CD4-positive, alpha-beta T cell treated with Interleukin-1 beta for 1 hour (primary cell): ENCODE measurements at regions not wholly inside any gene's neighbourhood (a gene's known extent, or its start where the extent isn't known, plus 50 kb on each side); places are given as distances from the start of the nearest gene placed in this dataset.
"Not testable (repeated sequence)": the region's sequence is repeated elsewhere in the genome, so short reads cannot be mapped to it uniquely, and the experiment has no call there.

Source experiments
- DNase-seq, 2 donors: peaks; one replicate each; pipeline ENCODE4 v3.0.0-alpha.2; 2020 to 2022

GRCh38 chr6:137545073-137545472 is 50.9 kb upstream of the OLIG3 start:
- no peak for DNase-seq

DNA sequence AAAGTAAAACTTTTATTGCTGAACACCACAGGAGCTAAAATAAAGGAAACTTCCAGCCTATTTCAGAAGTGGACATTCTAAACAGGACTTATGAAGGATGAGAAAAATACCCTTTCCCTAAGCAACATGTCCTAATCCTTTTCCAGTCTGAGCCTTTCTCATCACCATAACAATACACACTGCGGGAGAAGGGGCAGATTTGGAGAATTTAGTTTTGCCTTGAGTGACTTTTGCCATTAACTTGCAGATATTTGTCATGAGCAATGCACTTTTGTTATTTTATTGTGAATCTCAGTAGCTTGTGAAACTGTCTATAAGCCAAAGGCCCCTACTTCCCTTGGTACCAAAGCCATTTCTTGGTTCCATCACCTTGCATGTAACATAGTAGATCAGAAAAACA is 53.0 kb upstream of the OLIG3 start:
- no peak for DNase-seq

DNA sequence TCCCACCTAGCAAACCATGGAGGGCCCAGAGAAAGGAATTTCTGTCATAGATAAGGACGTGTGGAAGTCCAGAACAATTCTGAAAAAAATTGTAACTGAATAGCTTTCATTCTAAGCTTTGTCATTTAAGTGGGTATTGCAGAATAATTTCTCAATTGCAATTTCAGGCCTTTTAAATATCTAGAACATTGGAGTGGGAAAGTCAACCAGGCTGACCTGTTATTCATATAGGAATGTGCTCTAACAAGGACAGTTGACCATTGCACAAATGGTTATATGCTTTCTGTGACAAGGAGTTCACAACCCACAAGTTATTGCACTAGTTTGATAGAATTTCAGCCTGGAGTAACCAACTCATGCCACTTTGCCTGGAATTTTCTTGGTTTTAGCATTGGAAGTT is 53.4 kb upstream of the OLIG3 start:
- no peak for DNase-seq

DNA sequence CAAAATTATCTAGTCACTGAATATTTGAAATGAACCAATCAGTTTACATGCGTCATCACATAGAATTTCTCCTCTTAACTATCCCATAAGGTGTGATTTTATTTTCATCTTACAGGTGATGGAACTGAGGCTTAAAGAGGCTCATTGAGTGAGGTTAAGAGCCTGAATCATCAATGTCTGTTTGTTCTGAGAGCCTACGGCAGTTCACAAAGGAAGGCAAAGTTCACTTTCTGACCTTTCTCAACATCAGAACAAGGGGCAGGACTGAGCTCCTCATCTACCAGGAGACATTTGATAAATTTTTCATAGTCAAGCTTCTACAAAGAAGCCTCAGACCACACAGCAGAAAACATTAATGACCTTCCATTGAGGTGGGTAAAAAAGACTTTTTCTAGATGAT is 54.9 kb upstream of the OLIG3 start:
- DNase-seq: no peak

GRCh38 chr6:137550535-137550934 is 56.3 kb upstream of the OLIG3 start:
- DNase-seq: no peak

- DNase-seq: no peak
Observed at GRCh38 chr6:137552146-137552545, 58.0 kb upstream of the OLIG3 start.

GRCh38 chr6:137552809-137553208 is 58.6 kb upstream of the OLIG3 start:
- no peak for DNase-seq

GRCh38 chr6:137559521-137560183 is 65.5 kb upstream of the OLIG3 start:
- DNase-seq: peak; percentile 34 to 67

DNA sequence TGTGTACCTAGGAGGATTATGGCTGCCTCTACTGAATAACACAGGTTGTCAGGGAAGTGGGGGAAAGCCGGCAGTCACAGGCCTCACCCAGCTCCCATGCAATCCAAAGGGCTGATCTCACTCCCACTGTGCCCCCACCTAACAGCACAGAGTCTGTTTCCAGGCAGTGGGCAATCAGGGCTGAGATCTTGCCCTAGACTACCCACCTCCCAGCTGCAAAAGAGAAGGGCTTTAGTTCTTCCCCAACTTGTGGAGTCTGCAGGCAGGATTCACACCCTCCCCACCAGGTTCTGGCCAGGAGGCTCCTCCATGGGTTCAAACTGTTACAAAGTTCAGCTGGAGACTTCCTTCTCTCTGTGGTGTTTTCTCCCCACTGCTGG is 66.0 kb upstream of the OLIG3 start:
- DNase-seq: no peak

DNA sequence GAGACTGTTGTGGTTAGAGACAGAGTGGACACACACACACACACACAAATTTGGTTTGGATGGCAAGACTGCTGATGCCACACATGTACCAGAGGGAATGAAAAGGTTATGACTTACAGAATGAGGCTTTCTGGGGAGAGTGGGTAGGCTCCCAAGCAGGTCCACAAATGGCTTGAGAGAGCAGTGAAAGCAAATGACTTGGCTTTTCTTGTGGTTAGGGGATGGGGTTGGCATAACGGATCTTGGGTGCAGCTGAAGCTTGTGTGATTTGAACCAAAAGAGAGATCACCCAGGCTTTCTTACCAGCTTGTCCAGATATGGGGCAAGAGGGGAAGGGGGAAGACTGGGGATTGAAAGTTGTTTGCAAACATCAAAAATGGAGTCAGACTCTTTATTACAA is 73.9 kb upstream of the OLIG3 start:
- no peak for DNase-seq

GRCh38 chr6:137570393-137570792 is 76.2 kb upstream of the OLIG3 start:
- DNase-seq: no peak

DNA sequence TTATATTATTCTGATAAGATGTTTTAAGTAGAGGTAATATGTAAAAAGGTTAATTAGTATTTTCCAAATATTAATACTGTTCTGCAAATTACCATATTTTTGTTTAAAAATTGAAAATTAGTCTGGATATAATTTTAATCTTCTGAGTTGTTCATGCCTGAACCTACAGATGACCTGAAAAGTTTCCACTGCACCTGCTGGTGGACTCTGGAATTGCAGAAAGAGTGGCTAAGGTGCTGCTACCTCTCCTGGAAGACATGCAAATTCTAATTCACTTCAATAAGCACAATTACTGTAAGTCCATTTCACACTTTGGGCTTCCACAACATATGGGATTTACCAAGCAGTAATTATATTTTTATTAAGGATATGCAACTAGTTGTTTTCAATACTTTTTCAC is 77.7 kb upstream of the OLIG3 start:
- peak; percentile 43 to 64 for DNase-seq

GRCh38 chr6:137573739-137574138 is 79.5 kb upstream of the OLIG3 start:
- no peak for DNase-seq

- no peak for DNase-seq
Observed at GRCh38 chr6:137579612-137580011, 85.4 kb upstream of the OLIG3 start.

GRCh38 chr6:137581019-137581707 is 87.0 kb upstream of the OLIG3 start:
- DNase-seq: no peak

DNA sequence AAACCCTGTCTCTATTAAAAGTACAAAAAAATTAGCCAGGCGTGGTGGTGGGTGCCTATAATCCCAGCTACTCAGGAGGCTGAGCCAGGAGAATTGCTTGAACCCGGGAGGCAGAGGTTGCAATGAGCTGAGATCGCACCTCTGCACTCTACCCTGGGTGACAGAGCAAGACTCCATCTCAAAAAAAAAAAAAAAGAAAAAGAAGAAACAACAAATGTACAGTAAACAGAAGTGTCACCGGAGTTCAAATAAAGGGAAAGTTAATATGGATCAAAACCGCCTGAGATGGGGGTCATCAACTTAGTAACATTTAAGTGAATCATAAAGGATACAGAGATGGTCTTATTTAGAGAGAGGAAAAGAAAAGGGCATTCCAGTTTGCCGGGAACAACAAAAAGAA is 89.3 kb upstream of the OLIG3 start:
- DNase-seq: not testable (repeated sequence)

DNA sequence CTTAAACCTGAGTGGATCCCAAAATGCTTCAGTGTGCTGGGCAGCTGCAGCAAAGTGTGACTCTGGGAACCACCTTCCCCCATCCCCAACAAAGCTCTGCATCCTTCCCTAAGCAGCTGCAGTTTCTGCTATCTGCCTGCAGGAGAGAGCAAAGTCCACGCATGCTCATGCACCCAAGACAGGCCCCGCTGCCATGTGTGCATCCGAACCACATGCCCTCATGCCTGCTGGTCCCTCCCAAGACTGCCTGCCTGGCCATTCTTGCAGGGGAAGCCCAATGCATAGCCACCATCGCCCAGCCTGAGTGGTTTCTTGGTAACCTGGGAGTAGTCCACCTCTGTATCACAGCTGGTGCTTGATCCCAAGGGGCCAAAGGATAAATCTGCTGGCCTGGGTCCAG is 94.3 kb upstream of the OLIG3 start:
- no peak for DNase-seq

DNA sequence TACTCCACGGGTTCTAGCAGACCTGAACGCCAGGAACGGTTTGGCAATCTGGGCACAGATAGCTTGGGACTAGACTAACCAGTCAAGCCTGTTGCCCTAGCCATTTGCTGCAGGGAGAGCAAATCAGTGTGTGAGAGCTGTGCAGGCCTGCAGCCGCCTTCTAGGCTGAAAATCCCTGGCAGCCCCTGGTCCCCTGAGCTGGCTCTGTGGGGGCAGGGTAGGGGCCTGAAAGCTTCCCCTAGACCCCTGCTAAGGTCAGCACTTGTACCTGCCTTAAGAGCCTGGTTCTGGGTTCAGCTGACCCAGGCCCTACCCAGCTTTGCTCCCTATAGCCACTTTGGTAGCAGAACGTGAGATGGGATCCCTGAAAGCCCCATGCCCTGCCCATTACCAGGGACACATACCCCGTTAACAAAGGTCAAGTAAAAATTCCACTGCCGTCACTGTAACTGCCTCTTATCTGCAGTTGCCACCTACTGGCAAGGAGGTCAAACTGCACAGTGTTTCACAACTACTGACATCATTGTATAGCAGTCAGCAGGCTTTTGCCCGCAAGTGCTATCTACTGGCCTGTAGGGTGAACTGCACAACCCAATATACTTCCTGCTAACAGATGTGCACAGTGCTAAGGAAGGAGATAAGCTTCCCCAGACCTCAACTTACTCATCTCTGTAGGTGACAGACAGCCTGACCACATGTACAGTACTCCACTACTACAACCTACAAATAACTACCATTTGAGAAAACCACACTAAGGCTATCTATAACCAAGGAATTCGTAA is 95.1 kb upstream of the OLIG3 start:
- peak; percentile 68 to 82 for DNase-seq

DNA sequence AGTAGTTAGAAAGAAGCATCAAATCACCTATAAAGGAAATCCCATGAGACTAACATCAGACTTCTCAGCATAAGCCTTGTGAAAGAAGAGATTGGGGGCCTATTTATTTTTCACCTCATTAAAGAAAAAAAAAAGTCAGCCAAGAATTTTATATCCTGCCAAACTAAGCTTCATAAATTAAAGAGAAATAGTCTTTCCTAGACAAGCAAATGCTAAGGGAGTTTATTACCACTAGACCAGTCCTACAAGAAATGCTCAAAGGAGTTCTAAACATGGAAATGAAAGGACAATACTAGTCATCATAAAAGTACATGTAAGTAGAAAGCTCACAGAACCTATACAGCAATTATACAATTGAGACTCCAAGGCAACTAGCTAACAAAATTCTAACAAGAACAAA is 96.5 kb upstream of the OLIG3 start:
- no peak for DNase-seq

DNA sequence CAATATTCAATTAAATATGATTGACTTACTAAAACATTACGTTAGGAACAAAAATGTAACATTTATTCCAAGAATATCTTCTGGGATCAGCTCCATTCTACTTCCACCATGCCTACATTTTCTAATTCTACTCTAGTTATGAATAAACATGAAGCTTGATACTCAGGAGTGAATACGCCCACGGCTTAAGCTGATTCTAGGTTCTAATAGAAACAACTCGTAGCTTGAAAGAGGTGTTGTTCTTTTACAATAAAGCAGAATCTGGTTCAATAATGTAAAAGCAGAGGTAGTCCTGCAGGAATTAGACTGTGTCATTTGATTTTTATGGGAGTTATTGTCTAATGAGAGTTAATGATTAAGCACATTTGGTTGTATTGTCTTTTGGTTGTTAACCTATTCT is 107.3 kb upstream of the OLIG3 start:
- DNase-seq: no peak

GRCh38 chr6:137602313-137603197 is 108.4 kb upstream of the OLIG3 start:
- DNase-seq: no peak

- DNase-seq: no peak
Observed at GRCh38 chr6:137610702-137611101, 116.5 kb upstream of the OLIG3 start.

GRCh38 chr6:137623293-137623692 is 129.1 kb upstream of the OLIG3 start:
- no peak for DNase-seq
